WTC11 (cell line): ENCODE measurements at regions not wholly inside any gene's neighbourhood (a gene's known extent, or its start where the extent isn't known, plus 50 kb on each side); places are given as distances from the start of the nearest gene placed in this dataset.

ENCODE experiments used
- CTCF ChIP-seq: fragments of 200-600 bp; IDR thresholded peaks from 2 replicates; pipeline ENCODE4 v1.8.0; 2022; ENCODE audit warnings: antibody characterized with exemption
- ELF4 ChIP-seq: sonication (generic); formaldehyde crosslinking; IDR thresholded peaks from 2 replicates; pipeline ENCODE4 v1.8.1; 2022; ENCODE audit warnings: low read depth, mild to moderate bottlenecking, moderate library complexity, missing genetic modification reagents
- ESRRA ChIP-seq: sonication (generic); formaldehyde crosslinking; IDR thresholded peaks from 2 replicates; pipeline ENCODE4 v1.8.1; 2022; ENCODE audit warnings: mild to moderate bottlenecking, missing genetic modification reagents, borderline replicate concordance
- FOXJ3 ChIP-seq: sonication (generic); formaldehyde crosslinking; IDR thresholded peaks from 2 replicates; pipeline ENCODE4 v1.9.0; 2021; ENCODE audit warnings: missing genetic modification reagents, mild to moderate bottlenecking, borderline replicate concordance
- RELA ChIP-seq: sonication (generic); formaldehyde crosslinking; IDR thresholded peaks from 2 replicates; pipeline ENCODE4 v1.8.1; 2022; ENCODE audit warnings: missing genetic modification reagents, mild to moderate bottlenecking, borderline replicate concordance
- RORB ChIP-seq: fragments of 250-450 bp; sonication (Bioruptor Pico); IDR thresholded peaks from 2 replicates; pipeline ENCODE4 v1.9.0; 2021; ENCODE audit warnings: mild to moderate bottlenecking
- ZNF121 ChIP-seq: sonication (generic); formaldehyde crosslinking; IDR thresholded peaks from 2 replicates; pipeline ENCODE4 v1.8.0; 2023; ENCODE audit warnings: missing genetic modification reagents
- TF ChIP-seq, protein P1 (sequence below): sonication (generic); formaldehyde crosslinking; IDR thresholded peaks from 2 replicates; pipeline ENCODE4 v1.8.1; 2023; ENCODE audit warnings: mild to moderate bottlenecking, moderate library complexity, missing genetic modification reagents
- TF ChIP-seq, protein P2 (sequence below): sonication (generic); formaldehyde crosslinking; IDR thresholded peaks from 2 replicates; pipeline ENCODE4 v1.8.0; 2022; ENCODE audit warnings: mild to moderate bottlenecking, missing genetic modification reagents
- TF ChIP-seq, protein P3 (sequence below): sonication (generic); formaldehyde crosslinking; IDR thresholded peaks from 2 replicates; pipeline ENCODE4 v1.8.0; 2022; ENCODE audit warnings: missing genetic modification reagents

DNA sequence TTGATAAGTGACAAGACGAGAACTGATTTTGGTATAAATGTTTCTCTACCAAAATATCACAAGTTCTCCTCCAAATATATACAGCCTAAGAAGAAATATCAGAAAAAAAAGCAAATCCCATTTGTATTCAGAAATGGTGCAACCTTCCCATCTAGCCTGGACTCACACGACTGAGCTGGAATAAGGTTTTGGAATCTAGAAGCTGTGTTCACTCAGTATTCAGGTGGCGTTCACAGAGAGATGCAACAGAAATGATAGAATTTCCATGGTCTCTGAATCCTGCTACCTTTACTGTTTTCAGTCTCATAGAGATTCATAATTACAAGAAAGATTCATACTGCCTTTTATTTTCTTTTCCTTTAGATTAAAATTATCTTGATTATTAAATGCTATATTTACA, 347.2 kb upstream of the TRIB2 start:
- TF ChIP-seq, protein P1, sequence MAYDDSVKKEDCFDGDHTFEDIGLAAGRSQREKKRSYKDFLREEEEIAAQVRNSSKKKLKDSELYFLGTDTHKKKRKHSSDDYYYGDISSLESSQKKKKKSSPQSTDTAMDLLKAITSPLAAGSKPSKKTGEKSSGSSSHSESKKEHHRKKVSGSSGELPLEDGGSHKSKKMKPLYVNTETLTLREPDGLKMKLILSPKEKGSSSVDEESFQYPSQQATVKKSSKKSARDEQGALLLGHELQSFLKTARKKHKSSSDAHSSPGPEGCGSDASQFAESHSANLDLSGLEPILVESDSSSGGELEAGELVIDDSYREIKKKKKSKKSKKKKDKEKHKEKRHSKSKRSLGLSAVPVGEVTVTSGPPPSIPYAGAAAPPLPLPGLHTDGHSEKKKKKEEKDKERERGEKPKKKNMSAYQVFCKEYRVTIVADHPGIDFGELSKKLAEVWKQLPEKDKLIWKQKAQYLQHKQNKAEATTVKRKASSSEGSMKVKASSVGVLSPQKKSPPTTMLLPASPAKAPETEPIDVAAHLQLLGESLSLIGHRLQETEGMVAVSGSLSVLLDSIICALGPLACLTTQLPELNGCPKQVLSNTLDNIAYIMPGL (CRISPR knock-in tag): no peak
- TF ChIP-seq ESRRA (CRISPR knock-in tag) (no peak), RELA (no peak), CTCF (no peak), ELF4 (CRISPR knock-in tag) (no peak), RORB (CRISPR knock-in tag) (no peak), FOXJ3 (CRISPR knock-in tag) (no peak), ZNF121 (CRISPR knock-in tag) (no peak)
- TF ChIP-seq, protein P2, sequence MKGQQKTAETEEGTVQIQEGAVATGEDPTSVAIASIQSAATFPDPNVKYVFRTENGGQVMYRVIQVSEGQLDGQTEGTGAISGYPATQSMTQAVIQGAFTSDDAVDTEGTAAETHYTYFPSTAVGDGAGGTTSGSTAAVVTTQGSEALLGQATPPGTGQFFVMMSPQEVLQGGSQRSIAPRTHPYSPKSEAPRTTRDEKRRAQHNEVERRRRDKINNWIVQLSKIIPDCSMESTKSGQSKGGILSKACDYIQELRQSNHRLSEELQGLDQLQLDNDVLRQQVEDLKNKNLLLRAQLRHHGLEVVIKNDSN (CRISPR knock-in tag): no peak
- TF ChIP-seq, protein P3, sequence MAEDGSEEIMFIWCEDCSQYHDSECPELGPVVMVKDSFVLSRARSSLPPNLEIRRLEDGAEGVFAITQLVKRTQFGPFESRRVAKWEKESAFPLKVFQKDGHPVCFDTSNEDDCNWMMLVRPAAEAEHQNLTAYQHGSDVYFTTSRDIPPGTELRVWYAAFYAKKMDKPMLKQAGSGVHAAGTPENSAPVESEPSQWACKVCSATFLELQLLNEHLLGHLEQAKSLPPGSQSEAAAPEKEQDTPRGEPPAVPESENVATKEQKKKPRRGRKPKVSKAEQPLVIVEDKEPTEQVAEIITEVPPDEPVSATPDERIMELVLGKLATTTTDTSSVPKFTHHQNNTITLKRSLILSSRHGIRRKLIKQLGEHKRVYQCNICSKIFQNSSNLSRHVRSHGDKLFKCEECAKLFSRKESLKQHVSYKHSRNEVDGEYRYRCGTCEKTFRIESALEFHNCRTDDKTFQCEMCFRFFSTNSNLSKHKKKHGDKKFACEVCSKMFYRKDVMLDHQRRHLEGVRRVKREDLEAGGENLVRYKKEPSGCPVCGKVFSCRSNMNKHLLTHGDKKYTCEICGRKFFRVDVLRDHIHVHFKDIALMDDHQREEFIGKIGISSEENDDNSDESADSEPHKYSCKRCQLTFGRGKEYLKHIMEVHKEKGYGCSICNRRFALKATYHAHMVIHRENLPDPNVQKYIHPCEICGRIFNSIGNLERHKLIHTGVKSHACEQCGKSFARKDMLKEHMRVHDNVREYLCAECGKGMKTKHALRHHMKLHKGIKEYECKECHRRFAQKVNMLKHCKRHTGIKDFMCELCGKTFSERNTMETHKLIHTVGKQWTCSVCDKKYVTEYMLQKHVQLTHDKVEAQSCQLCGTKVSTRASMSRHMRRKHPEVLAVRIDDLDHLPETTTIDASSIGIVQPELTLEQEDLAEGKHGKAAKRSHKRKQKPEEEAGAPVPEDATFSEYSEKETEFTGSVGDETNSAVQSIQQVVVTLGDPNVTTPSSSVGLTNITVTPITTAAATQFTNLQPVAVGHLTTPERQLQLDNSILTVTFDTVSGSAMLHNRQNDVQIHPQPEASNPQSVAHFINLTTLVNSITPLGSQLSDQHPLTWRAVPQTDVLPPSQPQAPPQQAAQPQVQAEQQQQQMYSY (CRISPR knock-in tag): no peak
